ENCODE measurements at regions not wholly inside any gene's neighbourhood (a gene's known extent, or its start where the extent isn't known, plus 50 kb on each side); places are given as distances from the start of the nearest gene placed in this dataset.

DNA sequence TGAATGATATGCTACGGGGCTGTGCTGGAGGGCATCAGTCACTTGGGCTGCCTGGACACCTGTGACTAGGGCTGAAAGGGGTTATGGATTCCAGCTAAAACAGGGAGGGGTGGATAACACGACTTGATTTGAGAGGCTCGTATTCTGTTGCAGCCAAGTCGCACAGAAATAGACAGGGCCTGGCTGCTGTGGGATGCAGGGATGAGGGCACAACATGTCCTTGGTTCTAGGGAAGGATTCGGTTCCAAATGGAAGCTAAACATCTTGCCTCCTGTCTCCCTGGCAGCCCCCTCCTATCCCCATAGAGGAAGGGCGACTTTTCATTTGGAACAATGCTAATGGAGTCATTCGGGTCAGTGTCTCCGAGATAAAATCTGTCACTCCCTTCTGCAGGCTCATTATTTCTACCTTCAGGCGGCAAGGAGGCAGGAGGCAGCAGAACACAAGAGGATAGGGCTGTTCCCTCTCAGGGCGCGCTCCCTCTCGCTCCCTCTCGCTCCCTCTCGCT is 433.8 kb upstream of the RBMS3 start:
- Histone ChIP-seq H3K9ac (no peak overlapping the region), H3K27ac (no peak overlapping the region), H3K27me3 (no peaks in the 10 kb centered on the region), H3K4me2 (no peak overlapping the region), H2AFZ (replicated peaks) (no peak overlapping the region), H3K36me3 (no peaks in the 10 kb centered on the region), H3F3A (ENCODE audit: low read depth) (no peaks in the 10 kb centered on the region), H3K9me3 (ENCODE audit: low read depth) (no peaks in the 10 kb centered on the region), H3K4me1 (peaks cover 14% of the 10 kb centered on the region), H3K79me2 (ENCODE audit: low read depth) (no peaks in the 10 kb centered on the region), H3K4me3 (no peak overlapping the region), H4K20me1 (ENCODE audit: low read depth) (no peaks in the 10 kb centered on the region)
- Mint-ChIP-seq H3K4me3 (no peak overlapping the region), H3K4me1 (peaks cover 37% of the 10 kb centered on the region), H3K27ac (no peak overlapping the region), H3K9me3 (no peaks in the 10 kb centered on the region), H3K27me3 (ENCODE audit: insufficient read depth, low read depth) (peaks cover 2% of the 10 kb centered on the region), H3K36me3 (no peaks in the 10 kb centered on the region)
- DNase-seq (ENCODE audit: low spot score), result no peak
- TF ChIP-seq EZH2 (IDR thresholded peaks at IDR 0.05) (no peak), EZH2phosphoT487 (IDR thresholded peaks at IDR 0.05) (no peak)
- TF ChIP-seq, protein P1, sequence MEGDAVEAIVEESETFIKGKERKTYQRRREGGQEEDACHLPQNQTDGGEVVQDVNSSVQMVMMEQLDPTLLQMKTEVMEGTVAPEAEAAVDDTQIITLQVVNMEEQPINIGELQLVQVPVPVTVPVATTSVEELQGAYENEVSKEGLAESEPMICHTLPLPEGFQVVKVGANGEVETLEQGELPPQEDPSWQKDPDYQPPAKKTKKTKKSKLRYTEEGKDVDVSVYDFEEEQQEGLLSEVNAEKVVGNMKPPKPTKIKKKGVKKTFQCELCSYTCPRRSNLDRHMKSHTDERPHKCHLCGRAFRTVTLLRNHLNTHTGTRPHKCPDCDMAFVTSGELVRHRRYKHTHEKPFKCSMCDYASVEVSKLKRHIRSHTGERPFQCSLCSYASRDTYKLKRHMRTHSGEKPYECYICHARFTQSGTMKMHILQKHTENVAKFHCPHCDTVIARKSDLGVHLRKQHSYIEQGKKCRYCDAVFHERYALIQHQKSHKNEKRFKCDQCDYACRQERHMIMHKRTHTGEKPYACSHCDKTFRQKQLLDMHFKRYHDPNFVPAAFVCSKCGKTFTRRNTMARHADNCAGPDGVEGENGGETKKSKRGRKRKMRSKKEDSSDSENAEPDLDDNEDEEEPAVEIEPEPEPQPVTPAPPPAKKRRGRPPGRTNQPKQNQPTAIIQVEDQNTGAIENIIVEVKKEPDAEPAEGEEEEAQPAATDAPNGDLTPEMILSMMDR (IDR thresholded peaks at IDR 0.05), result no peak

DNA sequence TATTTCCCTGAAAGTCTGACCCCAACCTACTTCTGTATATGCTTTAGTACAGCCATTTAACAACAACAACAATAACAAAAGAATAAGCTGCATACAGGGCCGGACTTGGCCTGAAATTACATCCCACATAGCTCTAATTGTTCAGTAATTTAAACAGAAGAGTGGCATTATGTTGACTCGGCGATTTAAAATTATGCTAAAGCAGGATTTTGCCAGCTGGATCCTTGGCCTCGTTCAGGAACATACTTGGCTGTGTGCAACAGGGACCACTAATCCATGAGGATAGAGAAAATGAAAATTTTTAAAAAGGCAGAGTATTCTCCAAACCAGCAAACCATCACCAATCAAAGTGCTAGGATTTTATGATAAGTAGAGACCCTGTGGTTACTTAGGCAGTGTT is 433.1 kb upstream of the RBMS3 start:
- Histone ChIP-seq H4K20me1 (ENCODE audit: low read depth) (no peaks in the 10 kb centered on the region), H2AFZ (replicated peaks) (no peak overlapping the region), H3K4me1 (peaks cover 14% of the 10 kb centered on the region), H3K9ac (no peak overlapping the region), H3K4me2 (no peak overlapping the region), H3K9me3 (ENCODE audit: low read depth) (no peaks in the 10 kb centered on the region), H3K4me3 (no peak overlapping the region), H3K79me2 (ENCODE audit: low read depth) (no peaks in the 10 kb centered on the region), H3K36me3 (no peaks in the 10 kb centered on the region), H3K27me3 (no peaks in the 10 kb centered on the region), H3K27ac (no peak overlapping the region), H3F3A (ENCODE audit: low read depth) (no peaks in the 10 kb centered on the region)
- no peaks in the 10 kb centered on the region for H3K36me3 Mint-ChIP-seq
- peaks cover 34% of the 10 kb centered on the region for H3K4me1 Mint-ChIP-seq
- DNase-seq (ENCODE audit: low spot score), result no peak
- peaks cover 2% of the 10 kb centered on the region for H3K27me3 Mint-ChIP-seq (ENCODE audit: insufficient read depth, low read depth)
- no peaks in the 10 kb centered on the region for H3K9me3 Mint-ChIP-seq
- TF ChIP-seq, protein P1 (IDR thresholded peaks at IDR 0.05), result no peak
- TF ChIP-seq EZH2phosphoT487 (IDR thresholded peaks at IDR 0.05) (no peak), EZH2 (IDR thresholded peaks at IDR 0.05) (no peak)
- H3K4me3 Mint-ChIP-seq, result no peak overlapping the region
- no peak overlapping the region for H3K27ac Mint-ChIP-seq

DNA sequence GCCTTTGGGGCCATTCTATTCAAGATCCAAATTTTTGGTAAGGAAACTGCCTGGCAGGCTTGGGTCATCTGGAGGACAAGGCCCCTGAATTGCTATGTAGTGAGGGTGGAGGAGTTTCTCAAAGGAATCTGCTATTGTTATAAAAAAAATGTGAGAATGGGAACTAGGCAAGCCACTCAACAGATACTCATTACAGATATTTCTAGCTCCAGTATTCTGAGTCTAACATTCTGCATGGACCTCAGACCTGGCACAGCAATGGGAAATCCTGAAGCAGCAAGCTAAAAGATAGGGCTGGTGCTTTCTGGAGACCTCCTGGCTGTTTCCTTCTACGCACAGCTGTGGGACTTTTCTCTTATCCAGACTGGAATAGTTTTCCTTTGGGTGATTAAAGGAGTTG is 430.7 kb upstream of the RBMS3 start:
- H3K9me3 Mint-ChIP-seq, result no peaks in the 10 kb centered on the region
- no peak overlapping the region for H3K4me3 Mint-ChIP-seq
- H3K27ac ChIP-seq, result no peak overlapping the region
- DNase-seq (ENCODE audit: low spot score), result no peak
- H2AFZ ChIP-seq (replicated peaks), result no peak overlapping the region
- peaks cover 3% of the 10 kb centered on the region for H3K4me1 ChIP-seq
- H3K27ac Mint-ChIP-seq, result no peak overlapping the region
- no peaks in the 10 kb centered on the region for H3K27me3 ChIP-seq
- no peaks in the 10 kb centered on the region for H3K36me3 Mint-ChIP-seq
- H3K9me3 ChIP-seq (ENCODE audit: low read depth), result no peaks in the 10 kb centered on the region
- H4K20me1 ChIP-seq (ENCODE audit: low read depth), result no peaks in the 10 kb centered on the region
- no peak overlapping the region for H3K9ac ChIP-seq
- TF ChIP-seq, protein P1 (IDR thresholded peaks at IDR 0.05), result no peak
- no peak for TF ChIP-seq EZH2phosphoT487 (IDR thresholded peaks at IDR 0.05)
- TF ChIP-seq EZH2 (IDR thresholded peaks at IDR 0.05), result no peak
- H3K27me3 Mint-ChIP-seq (ENCODE audit: insufficient read depth, low read depth), result peaks cover 2% of the 10 kb centered on the region
- H3K4me3 ChIP-seq, result no peak overlapping the region
- peaks cover 19% of the 10 kb centered on the region for H3K4me1 Mint-ChIP-seq
- no peaks in the 10 kb centered on the region for H3F3A ChIP-seq (ENCODE audit: low read depth)
- H3K4me2 ChIP-seq, result no peak overlapping the region
- H3K79me2 ChIP-seq (ENCODE audit: low read depth), result no peaks in the 10 kb centered on the region
- no peaks in the 10 kb centered on the region for H3K36me3 ChIP-seq
